ENCODE measurements at regions not wholly inside any gene's neighbourhood (a gene's known extent, or its start where the extent isn't known, plus 50 kb on each side); places are given as distances from the start of the nearest gene placed in this dataset.

GRCh38 chr7:47087866-47088265 lies 494.0 kb downstream of the TNS3 start:
- TF ChIP-seq CTCF (IDR thresholded peaks at IDR 0.05) (no peak), POLR2A (IDR thresholded peaks at IDR 0.05) (no peak)
